NCI-H2196 (cell line): ENCODE measurements at regions not wholly inside any gene's neighbourhood (a gene's known extent, or its start where the extent isn't known, plus 50 kb on each side); places are given as distances from the start of the nearest gene placed in this dataset.

Source experiments
- DNase-seq: peaks from one replicate; lab custom pipeline; 2025; ENCODE audit not compliant: unreplicated experiment; lab: John Stamatoyannopoulos, UW

DNA sequence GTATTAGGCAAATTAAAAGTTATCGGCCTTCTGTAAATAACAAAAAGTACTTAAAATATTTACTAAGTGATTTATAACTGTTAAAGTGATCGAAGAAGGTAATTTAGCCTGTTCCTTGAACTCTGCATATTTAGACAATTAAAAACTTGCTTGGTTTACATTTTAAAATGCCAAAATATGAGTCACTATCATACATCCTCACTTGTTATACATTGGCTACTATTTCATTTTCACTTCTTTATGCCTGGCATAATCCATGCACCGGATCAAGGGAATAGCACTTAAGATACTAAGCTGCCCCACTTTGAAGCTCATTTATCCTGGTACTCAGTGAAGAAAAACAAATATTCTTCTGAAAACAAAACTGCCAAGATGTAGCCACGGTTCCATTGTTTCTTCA lies 344.6 kb downstream of the UBE3D start:
- no peak for DNase-seq

DNA sequence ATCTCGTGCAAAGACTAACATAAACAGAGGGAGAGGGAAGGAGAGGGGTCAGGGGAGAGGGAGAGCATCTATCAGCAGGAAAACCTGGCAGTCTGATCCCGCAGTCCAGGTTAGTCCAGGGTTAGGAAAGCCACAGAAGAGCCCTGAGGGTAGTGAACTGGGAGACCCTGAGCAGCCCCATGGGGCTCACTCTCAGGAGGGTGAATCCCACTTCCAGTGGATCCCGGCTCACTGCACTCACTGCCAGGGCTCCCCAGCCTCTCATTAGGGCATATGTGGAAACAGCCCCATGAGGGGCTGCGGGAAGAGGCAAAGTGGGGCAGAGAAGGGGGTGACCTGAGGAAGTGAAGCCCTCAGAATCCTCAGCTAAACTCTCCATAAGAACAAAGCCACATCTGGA lies 329.9 kb downstream of the UBE3D start:
- DNase-seq, result no peak

- DNase-seq, result no peak
These were observed 327.7 kb downstream of the UBE3D start for GRCh38 chr6:82737965-82738364.

- no peak for DNase-seq
These were observed 326.9 kb downstream of the UBE3D start for GRCh38 chr6:82738773-82739172.

DNA sequence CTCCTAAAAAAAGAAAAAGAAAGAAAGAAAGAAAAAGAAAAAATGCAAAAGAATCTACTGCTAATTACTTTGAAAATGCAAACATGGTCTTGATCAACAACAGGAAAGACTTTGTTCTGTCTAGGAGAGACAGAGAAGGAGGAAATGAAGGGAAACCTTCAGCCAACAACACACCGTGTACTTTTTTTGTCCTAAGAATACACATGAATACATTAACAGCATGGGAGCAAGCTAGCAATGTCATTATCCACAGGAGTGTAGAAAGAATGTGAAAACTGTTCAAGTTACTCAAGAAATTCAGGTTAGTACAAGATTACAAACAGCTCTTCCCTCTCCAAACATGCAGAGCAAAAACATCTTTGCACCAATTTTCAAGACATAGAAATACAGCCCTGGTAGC lies 326.3 kb downstream of the UBE3D start:
- DNase-seq, result no peak

GRCh38 chr6:82740072-82740471 lies 325.6 kb downstream of the UBE3D start:
- DNase-seq, result no peak

DNA sequence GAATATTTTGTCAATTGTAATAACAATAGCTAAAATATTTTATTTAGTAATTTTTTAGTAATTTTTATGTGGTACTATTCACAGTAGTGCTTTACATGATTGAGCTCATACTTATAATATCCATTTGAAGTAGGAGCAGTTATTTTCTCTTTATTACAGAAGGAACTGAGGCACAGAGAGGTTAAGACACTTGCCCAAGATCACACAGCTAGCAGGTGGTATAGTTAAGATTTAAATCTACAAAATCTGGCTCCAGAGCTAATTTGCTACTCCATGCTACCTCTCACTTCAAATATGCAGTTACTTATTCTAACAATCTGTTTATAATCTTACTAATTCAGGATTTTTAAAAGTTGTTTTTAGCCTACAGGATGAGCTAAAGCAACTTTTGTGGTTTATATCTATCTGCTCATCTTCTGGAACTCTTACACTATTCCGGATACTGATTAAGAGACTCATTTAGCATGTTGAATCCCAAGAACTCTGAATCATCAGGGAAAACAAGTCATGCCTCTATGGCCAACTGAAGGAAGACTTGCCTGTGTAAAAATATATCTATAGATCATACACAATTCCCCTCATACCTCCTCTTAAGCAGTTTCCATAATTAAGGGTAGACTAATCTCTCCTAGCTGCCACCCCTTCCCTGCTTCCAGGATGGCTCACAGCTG lies 324.2 kb downstream of the UBE3D start:
- DNase-seq, result no peak

DNA sequence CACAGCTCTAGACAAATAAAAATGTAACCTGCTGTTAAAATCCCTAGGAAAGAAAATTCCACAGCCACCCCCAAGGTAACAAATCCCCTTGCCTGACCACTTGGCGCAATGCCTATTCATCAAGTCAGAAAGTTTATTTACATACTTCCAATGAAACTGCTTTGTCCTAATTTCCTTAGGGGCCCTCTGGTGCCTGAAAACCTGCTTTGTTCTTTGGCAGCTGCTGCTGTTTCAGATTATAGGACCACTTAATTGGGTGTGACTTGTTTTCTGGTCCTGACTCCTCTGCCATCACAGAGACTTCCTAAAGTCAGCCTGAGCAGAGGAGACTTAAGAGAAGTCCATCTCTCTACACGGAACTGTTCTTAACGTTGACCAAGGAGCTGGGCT lies 323.6 kb downstream of the UBE3D start:
- no peak for DNase-seq

DNA sequence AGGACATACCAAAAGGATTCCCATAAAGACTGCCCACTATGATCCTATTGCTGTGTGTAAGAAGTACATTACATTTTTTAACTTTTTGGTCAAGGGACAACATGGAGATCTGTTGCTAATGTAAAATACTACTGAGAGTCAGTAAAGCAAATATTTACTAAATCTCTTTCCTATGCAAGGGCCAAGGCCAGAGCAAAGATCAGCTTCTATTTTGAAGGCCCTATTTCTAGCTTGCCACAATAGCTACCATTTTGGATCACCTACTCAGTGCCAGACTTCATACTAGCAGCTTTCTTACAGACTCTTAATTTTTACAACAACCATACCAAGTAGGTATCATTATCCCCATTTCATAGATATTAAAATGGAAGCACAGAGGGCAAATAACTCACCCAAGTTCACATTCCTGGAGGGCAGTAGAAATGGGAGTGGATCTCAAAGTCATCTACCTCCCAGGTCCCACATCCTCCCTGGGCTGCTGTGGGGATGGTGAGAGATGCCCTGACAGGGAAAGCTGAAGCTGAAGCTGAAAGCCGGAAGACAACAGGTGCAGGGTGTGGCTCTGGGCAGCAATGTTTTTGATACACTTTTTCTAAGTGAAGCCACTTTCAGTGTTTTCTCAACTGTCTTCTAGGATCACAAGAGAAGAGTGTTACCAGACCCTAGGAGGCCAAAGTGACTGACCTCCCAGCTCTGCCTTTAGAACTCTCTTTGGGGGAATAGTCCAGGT lies 321.2 kb downstream of the UBE3D start:
- no peak for DNase-seq

DNA sequence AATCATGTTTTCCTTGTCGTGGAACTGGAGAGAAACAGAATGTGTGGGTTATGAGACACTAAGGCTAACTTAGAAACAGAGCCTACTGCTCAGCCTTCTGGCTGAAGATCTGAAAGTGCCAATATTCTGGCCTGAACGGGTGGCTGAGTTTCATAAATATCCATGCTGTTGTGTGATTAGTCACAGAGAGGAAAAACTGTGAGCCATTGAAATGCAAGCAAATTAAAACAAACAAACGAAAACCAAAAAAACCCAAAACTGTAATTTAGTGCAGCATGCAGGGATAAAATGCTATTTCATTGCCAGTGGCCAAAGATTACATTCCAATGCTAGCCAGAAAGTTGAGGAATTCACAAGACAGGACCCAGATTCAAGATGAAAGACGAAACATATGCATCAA lies 315.1 kb downstream of the UBE3D start:
- no peak for DNase-seq

- DNase-seq, result no peak
These were observed 313.9 kb downstream of the UBE3D start for GRCh38 chr6:82751718-82752117.

DNA sequence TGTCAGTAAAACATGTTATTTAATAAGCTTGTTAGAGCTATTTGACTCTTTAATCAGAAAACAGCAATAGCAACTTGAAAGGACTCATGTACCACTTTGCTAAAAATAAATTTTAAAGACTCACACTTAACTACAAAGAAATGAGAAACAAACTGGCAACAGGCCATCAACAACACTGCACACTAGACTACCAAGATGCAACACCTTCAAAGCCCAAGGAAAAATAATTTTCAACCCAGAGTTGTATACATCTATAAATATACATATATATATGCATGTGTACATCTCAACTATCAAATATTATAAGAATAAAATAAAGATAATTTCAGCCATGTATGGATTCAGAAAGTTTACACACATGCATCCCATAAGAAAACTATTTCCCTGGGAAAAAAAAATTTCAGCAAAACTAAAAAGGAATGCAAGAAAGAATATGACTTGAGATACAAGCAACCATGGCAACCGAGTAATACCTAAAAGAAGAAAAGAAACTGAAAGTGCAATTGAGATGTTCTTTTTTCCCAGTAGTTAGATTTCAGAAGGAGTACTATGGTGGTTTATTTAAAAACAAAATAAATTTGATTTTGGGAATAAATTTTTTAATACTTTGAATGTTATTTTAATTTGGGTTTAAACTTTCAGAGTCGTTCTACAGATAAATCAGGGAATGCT lies 303.8 kb downstream of the UBE3D start:
- DNase-seq, result no peak

GRCh38 chr6:82766476-82766875 lies 299.2 kb downstream of the UBE3D start:
- DNase-seq, result no peak

DNA sequence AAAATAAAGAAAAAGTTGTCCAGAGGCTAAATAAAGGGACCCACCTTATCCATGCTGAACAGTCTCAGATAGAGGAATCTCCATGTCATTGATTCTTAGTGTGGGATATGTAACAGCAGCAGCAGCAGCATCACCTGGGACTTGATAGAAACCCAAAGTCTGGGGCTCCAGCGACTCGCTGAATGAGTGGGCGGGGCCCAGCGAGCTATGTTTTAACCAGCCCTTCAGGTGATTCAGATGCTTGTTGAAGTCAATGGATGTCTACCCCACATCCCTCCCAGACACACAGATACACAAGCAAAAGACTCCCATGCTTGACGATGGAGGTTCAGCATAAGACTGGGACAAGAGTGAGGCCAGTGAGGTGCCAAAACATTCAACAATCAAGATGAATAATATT lies 298.6 kb downstream of the UBE3D start:
- DNase-seq, result no peak

GRCh38 chr6:82767447-82767846 lies 298.2 kb downstream of the UBE3D start:
- no peak for DNase-seq

- DNase-seq, result no peak
These were observed 292.6 kb downstream of the UBE3D start for GRCh38 chr6:82772851-82773717.

GRCh38 chr6:82775361-82775760 lies 290.3 kb downstream of the UBE3D start:
- no peak for DNase-seq

GRCh38 chr6:82775981-82776380 lies 289.7 kb downstream of the UBE3D start:
- no peak for DNase-seq

DNA sequence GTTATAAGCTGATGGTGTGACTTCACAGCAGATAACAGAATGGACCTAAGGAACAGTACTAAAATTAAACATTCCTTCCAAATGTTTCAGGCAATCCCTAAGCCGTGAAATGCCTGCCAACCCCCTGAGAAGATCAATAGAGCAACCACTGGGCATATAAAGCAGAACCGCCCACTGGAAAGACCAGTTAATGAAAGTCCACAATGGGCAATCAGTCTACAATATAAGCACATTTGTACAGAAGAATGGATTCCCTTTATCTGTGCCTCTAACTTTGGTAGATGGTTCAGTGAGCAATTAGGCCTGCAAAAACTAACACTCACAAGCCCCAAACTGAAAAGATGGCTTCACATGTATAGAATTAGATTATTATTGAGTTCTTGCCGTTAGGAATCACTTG lies 286.6 kb downstream of the UBE3D start:
- DNase-seq, result no peak

GRCh38 chr6:82780334-82780733 lies 285.3 kb downstream of the UBE3D start:
- no peak for DNase-seq

DNA sequence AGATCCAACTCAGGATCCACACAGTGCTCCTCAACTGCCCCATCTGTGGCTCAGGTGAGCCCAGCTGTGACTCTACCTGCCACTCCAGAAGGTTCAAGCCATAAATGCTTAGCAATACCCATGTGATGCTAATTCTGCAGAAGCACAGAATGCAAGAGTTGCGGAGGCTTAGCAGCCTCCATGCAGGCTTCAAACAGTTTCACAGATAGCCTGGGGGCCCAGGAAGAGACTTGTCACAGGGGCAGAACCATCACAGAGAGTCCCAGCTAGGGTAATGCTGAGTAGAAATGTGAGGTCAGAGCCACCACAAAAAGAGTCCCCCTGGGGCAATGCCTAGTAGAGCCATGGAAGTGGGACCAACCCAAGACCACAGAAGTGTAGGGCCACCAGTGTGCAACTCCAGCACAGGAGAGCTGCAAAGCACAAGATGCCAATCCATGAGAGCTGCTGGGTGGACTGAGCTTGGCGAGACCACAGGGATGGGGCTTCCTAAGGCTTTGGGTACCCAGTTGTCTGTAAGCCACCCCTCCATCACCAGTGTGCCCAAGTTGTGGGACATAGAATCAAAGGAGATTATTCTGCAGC lies 283.9 kb downstream of the UBE3D start:
- no peak for DNase-seq
